Neural cell (in vitro differentiated cells): ENCODE measurements at regions not wholly inside any gene's neighbourhood (a gene's known extent, or its start where the extent isn't known, plus 50 kb on each side); places are given as distances from the start of the nearest gene placed in this dataset.

Experiments used
- H2AFZ ChIP-seq: fragments of 200-600, 300-800 bp; sonication (generic), shearing (Covaris generic); 2 replicates; pipeline ENCODE4 v1.6.0; 2014; ENCODE audit warnings: low read depth, mild to moderate bottlenecking, antibody characterized with exemption, low read length, moderate library complexity
- H3F3A ChIP-seq: fragments of 200-600 bp; shearing (Covaris generic); 2 replicates; pipeline ENCODE4 v1.6.1; 2016; ENCODE audit warnings: mild to moderate bottlenecking, moderate library complexity, mixed read lengths, antibody characterized with exemption, low read length; ENCODE audit not compliant: insufficient read depth, poor library complexity, severe bottlenecking
- H3K27ac ChIP-seq: fragments of 200-600, 300-800 bp; sonication (generic), shearing (Covaris generic); 2 replicates; pipeline ENCODE4 v1.5.1; 2014; ENCODE audit warnings: mild to moderate bottlenecking, low read length, moderate library complexity
- H3K27me3 ChIP-seq: fragments of 300-800, 200-600 bp; sonication (generic), shearing (Covaris generic); 2 replicates; pipeline ENCODE4 v1.6.0; 2014; ENCODE audit warnings: mild to moderate bottlenecking, low read depth, low read length, moderate library complexity; ENCODE audit not compliant: insufficient read depth
- H3K36me3 ChIP-seq: fragments of 300-800, 200-600 bp; sonication (generic), shearing (Covaris generic); 2 replicates; pipeline ENCODE4 v1.5.1; 2014; ENCODE audit warnings: mild to moderate bottlenecking, antibody characterized with exemption, low read length, moderate library complexity; ENCODE audit not compliant: insufficient read depth
- H3K4me2 ChIP-seq: fragments of 300-800, 200-600 bp; sonication (generic), shearing (Covaris generic); 2 replicates; pipeline ENCODE4 v1.6.0; 2014; ENCODE audit warnings: mild to moderate bottlenecking, low read length
- H3K4me3 ChIP-seq: fragments of 300-800, 200-600 bp; sonication (generic), shearing (Covaris generic); 2 replicates; pipeline ENCODE4 v1.5.1; 2014; ENCODE audit warnings: mild to moderate bottlenecking, low read length, moderate library complexity
- H3K79me2 ChIP-seq: fragments of 200-600 bp; shearing (Covaris generic); replicated peaks from 2 replicates; pipeline ENCODE4 v1.6.0; 2014; ENCODE audit warnings: mild to moderate bottlenecking, low read length, moderate library complexity; ENCODE audit not compliant: insufficient read depth
- H3K9ac ChIP-seq: fragments of 300-800, 200-600 bp; sonication (generic), shearing (Covaris generic); 2 replicates; pipeline ENCODE4 v1.6.1; 2016; ENCODE audit warnings: mild to moderate bottlenecking, low read length, mixed read lengths
- H3K9me2 ChIP-seq: fragments of 200-600 bp; shearing (Covaris generic); 2 replicates; pipeline ENCODE4 v1.6.1; 2016; ENCODE audit warnings: mild to moderate bottlenecking, low read length, mixed read lengths; ENCODE audit not compliant: insufficient read depth
- H3K9me3 ChIP-seq: fragments of 200-600, 300-800 bp; sonication (generic), shearing (Covaris generic); 2 replicates; pipeline ENCODE4 v1.6.1; 2016; ENCODE audit warnings: mild to moderate bottlenecking, mixed run types, low read length, moderate library complexity, mixed read lengths
- H4K20me1 ChIP-seq: fragments of 200-600 bp; shearing (Covaris generic); 2 replicates; pipeline ENCODE4 v1.6.1; 2016; ENCODE audit warnings: mild to moderate bottlenecking, mixed run types; ENCODE audit not compliant: insufficient read depth
- EP300 ChIP-seq: fragments of 450-650 bp; conservative IDR thresholded peaks from 2 replicates; pipeline ENCODE4 v1.6.1; 2014; ENCODE audit warnings: antibody characterized with exemption, mild to moderate bottlenecking, moderate library complexity; ENCODE audit not compliant: poor library complexity, severe bottlenecking
- EZH2 ChIP-seq: fragments of 200-600, 300-800 bp; shearing (Covaris generic), sonication (generic); IDR thresholded peaks from 2 replicates; pipeline ENCODE4 v1.6.1; 2014; ENCODE audit warnings: antibody characterized with exemption, low read length, borderline replicate concordance, mild to moderate bottlenecking; ENCODE audit not compliant: insufficient read depth, poor library complexity, severe bottlenecking
- MXI1 ChIP-seq: fragments of 450-650 bp; conservative IDR thresholded peaks from 2 replicates; pipeline ENCODE4 v1.6.1; 2014; ENCODE audit warnings: antibody characterized with exemption, mild to moderate bottlenecking; ENCODE audit not compliant: poor library complexity, severe bottlenecking
- POLR2AphosphoS5 ChIP-seq: IDR thresholded peaks from 2 replicates; pipeline ENCODE4 v1.6.1; 2012
- RAD21 ChIP-seq: fragments of 450-650 bp; conservative IDR thresholded peaks from 2 replicates; pipeline ENCODE4 v1.6.1; 2014; ENCODE audit warnings: antibody characterized with exemption, mild to moderate bottlenecking, moderate library complexity
- SMC3 ChIP-seq: fragments of 450-650 bp; conservative IDR thresholded peaks from 2 replicates; pipeline ENCODE4 v1.6.1; 2014; ENCODE audit warnings: antibody characterized with exemption, mild to moderate bottlenecking, moderate library complexity; ENCODE audit not compliant: poor library complexity
- TAF1 ChIP-seq: IDR thresholded peaks from 2 replicates; pipeline ENCODE4 v1.6.1; 2012; ENCODE audit warnings: low read depth
- TF ChIP-seq, protein P1 (sequence below): IDR thresholded peaks from 2 replicates; pipeline ENCODE4 v1.6.1; 2012; ENCODE audit warnings: borderline replicate concordance
- TF ChIP-seq, protein P2 (sequence below): fragments of 450-650 bp; IDR thresholded peaks from 2 replicates; pipeline ENCODE4 v1.5.1; 2014; ENCODE audit warnings: antibody characterized with exemption, mild to moderate bottlenecking, moderate library complexity; ENCODE audit not compliant: poor library complexity, severe bottlenecking

DNA sequence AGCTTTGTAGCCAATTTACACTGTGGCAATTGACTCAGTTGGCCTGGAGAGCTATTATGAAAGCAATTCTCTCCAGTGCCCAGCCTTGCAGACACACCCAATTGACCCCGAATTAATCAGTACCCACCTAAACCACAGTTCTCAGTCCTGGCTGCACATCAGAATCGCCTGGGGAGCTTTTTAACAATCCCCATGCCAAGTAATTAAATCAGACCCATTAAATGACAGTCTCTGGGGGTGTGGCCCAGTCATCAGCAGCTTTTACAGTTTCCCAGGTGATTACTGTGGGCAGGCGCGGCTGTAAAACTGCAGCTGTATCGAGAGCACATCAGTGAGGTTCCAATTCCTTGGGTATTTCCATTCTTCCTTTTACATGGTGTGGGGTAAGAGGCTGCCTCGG lies 460.9 kb upstream of the FAT1 start:
- H3K9ac ChIP-seq: no peak overlapping the region
- no peak overlapping the region for H3K4me3 ChIP-seq
- no peak overlapping the region for H3K4me2 ChIP-seq
- H2AFZ ChIP-seq: no peak overlapping the region
- H4K20me1 ChIP-seq: no peaks in the 10 kb centered on the region
- no peak overlapping the region for H3K27ac ChIP-seq
- H3K9me2 ChIP-seq: no peaks in the 10 kb centered on the region
- H3K9me3 ChIP-seq: no peaks in the 10 kb centered on the region
- no peaks in the 10 kb centered on the region for H3K79me2 ChIP-seq
- no peaks in the 10 kb centered on the region for H3K27me3 ChIP-seq
- no peaks in the 10 kb centered on the region for H3F3A ChIP-seq
- no peak for TF ChIP-seq TAF1
- TF ChIP-seq RAD21: no peak
- TF ChIP-seq, protein P1, sequence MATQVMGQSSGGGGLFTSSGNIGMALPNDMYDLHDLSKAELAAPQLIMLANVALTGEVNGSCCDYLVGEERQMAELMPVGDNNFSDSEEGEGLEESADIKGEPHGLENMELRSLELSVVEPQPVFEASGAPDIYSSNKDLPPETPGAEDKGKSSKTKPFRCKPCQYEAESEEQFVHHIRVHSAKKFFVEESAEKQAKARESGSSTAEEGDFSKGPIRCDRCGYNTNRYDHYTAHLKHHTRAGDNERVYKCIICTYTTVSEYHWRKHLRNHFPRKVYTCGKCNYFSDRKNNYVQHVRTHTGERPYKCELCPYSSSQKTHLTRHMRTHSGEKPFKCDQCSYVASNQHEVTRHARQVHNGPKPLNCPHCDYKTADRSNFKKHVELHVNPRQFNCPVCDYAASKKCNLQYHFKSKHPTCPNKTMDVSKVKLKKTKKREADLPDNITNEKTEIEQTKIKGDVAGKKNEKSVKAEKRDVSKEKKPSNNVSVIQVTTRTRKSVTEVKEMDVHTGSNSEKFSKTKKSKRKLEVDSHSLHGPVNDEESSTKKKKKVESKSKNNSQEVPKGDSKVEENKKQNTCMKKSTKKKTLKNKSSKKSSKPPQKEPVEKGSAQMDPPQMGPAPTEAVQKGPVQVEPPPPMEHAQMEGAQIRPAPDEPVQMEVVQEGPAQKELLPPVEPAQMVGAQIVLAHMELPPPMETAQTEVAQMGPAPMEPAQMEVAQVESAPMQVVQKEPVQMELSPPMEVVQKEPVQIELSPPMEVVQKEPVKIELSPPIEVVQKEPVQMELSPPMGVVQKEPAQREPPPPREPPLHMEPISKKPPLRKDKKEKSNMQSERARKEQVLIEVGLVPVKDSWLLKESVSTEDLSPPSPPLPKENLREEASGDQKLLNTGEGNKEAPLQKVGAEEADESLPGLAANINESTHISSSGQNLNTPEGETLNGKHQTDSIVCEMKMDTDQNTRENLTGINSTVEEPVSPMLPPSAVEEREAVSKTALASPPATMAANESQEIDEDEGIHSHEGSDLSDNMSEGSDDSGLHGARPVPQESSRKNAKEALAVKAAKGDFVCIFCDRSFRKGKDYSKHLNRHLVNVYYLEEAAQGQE: no peak
- TF ChIP-seq EZH2: no peak
- TF ChIP-seq, protein P2, sequence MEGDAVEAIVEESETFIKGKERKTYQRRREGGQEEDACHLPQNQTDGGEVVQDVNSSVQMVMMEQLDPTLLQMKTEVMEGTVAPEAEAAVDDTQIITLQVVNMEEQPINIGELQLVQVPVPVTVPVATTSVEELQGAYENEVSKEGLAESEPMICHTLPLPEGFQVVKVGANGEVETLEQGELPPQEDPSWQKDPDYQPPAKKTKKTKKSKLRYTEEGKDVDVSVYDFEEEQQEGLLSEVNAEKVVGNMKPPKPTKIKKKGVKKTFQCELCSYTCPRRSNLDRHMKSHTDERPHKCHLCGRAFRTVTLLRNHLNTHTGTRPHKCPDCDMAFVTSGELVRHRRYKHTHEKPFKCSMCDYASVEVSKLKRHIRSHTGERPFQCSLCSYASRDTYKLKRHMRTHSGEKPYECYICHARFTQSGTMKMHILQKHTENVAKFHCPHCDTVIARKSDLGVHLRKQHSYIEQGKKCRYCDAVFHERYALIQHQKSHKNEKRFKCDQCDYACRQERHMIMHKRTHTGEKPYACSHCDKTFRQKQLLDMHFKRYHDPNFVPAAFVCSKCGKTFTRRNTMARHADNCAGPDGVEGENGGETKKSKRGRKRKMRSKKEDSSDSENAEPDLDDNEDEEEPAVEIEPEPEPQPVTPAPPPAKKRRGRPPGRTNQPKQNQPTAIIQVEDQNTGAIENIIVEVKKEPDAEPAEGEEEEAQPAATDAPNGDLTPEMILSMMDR: no peak
- no peak for TF ChIP-seq SMC3
- TF ChIP-seq MXI1: no peak
- TF ChIP-seq EP300: no peak
- no peak for TF ChIP-seq POLR2AphosphoS5
- H3K36me3 ChIP-seq: no peaks in the 10 kb centered on the region

DNA sequence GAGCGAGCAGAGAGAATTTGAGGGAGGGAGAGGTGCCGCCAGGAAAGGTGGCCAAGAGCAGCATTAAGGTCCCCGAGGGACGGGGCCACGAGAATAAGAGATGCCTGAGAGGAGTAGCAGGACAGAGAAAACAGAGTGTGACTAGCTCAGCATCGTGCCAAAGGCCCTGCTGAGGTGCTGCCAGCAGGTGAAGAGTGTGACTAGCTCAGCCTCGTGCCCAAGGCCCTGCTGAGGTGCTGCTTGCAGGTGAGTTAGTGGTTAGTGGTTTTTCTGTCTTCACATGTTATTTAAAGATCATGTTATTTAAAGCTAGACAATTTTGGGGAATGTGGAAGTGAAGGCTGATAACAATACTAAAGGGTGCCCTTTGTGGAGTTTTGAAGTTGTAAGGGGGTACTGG lies 464.5 kb upstream of the FAT1 start:
- H3K27me3 ChIP-seq: no peaks in the 10 kb centered on the region
- no peaks in the 10 kb centered on the region for H3K9me3 ChIP-seq
- no peak overlapping the region for H3K4me3 ChIP-seq
- H3F3A ChIP-seq: no peaks in the 10 kb centered on the region
- H3K9ac ChIP-seq: no peak overlapping the region
- TF ChIP-seq EP300: no peak
- TF ChIP-seq, protein P2: no peak
- TF ChIP-seq MXI1: no peak
- TF ChIP-seq TAF1: no peak
- TF ChIP-seq POLR2AphosphoS5: no peak
- TF ChIP-seq RAD21: no peak
- TF ChIP-seq, protein P1: no peak
- no peak for TF ChIP-seq EZH2
- no peak for TF ChIP-seq SMC3
- no peak overlapping the region for H3K27ac ChIP-seq
- H2AFZ ChIP-seq: no peak overlapping the region
- H3K36me3 ChIP-seq: no peaks in the 10 kb centered on the region
- no peaks in the 10 kb centered on the region for H4K20me1 ChIP-seq
- H3K79me2 ChIP-seq: no peaks in the 10 kb centered on the region
- H3K9me2 ChIP-seq: no peaks in the 10 kb centered on the region
- H3K4me2 ChIP-seq: no peak overlapping the region
